NB4 (cell line): ENCODE measurements at regions not wholly inside any gene's neighbourhood (a gene's known extent, or its start where the extent isn't known, plus 50 kb on each side); places are given as distances from the start of the nearest gene placed in this dataset.

Experiments used
- DNase-seq: peaks from one replicate; pipeline ENCODE4 v3.0.0; 2010; ENCODE audit warnings: low read depth
- H3K4me3 ChIP-seq: one replicate; pipeline ENCODE4 v1.5.1; 2011; ENCODE audit warnings: mild to moderate bottlenecking, low read depth, low read length, moderate library complexity
- MYC ChIP-seq: IDR thresholded peaks from 2 replicates; pipeline ENCODE4 v1.6.1; 2011; ENCODE audit warnings: low read depth, low read length
- POLR2A ChIP-seq: IDR thresholded peaks from 2 replicates; pipeline ENCODE4 v1.6.1; 2011; ENCODE audit warnings: mild to moderate bottlenecking; ENCODE audit not compliant: insufficient read length; ENCODE audit errors: extremely low read depth
- TF ChIP-seq, protein P1 (sequence below): IDR thresholded peaks from one replicate; pipeline ENCODE4 v1.5.1; 2012; ENCODE audit warnings: low read depth, low read length
- TF ChIP-seq, protein P2 (sequence below): IDR thresholded peaks from 2 replicates; pipeline ENCODE4 v1.6.1; 2011; ENCODE audit warnings: low read depth, low read length

DNA sequence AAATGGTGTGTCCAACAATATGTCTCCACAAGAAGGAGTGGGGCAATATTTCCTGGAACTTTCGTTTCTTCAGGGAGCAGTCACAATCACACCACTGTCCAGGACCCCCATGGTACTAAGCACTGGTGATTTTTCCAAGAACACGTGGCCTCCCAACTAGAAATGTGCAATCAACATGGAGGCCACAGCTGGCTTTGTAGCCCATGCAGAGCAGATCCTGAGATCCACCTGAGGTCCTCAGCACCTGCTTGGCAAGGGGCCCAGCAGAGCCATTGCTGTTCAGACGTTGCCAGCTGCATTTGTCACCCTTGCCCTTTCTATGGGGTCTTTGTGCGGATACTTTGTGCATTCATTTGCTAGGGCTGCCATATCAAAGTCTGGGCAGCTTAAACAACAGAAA is 334.5 kb upstream of the IRX4 start:
- TF ChIP-seq MYC (no peak), POLR2A (no peak)
- TF ChIP-seq, protein P1, sequence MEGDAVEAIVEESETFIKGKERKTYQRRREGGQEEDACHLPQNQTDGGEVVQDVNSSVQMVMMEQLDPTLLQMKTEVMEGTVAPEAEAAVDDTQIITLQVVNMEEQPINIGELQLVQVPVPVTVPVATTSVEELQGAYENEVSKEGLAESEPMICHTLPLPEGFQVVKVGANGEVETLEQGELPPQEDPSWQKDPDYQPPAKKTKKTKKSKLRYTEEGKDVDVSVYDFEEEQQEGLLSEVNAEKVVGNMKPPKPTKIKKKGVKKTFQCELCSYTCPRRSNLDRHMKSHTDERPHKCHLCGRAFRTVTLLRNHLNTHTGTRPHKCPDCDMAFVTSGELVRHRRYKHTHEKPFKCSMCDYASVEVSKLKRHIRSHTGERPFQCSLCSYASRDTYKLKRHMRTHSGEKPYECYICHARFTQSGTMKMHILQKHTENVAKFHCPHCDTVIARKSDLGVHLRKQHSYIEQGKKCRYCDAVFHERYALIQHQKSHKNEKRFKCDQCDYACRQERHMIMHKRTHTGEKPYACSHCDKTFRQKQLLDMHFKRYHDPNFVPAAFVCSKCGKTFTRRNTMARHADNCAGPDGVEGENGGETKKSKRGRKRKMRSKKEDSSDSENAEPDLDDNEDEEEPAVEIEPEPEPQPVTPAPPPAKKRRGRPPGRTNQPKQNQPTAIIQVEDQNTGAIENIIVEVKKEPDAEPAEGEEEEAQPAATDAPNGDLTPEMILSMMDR: no peak
- TF ChIP-seq, protein P2, sequence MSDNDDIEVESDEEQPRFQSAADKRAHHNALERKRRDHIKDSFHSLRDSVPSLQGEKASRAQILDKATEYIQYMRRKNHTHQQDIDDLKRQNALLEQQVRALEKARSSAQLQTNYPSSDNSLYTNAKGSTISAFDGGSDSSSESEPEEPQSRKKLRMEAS: no peak
- no peak overlapping the region for H3K4me3 ChIP-seq
- DNase-seq: no peak

DNA sequence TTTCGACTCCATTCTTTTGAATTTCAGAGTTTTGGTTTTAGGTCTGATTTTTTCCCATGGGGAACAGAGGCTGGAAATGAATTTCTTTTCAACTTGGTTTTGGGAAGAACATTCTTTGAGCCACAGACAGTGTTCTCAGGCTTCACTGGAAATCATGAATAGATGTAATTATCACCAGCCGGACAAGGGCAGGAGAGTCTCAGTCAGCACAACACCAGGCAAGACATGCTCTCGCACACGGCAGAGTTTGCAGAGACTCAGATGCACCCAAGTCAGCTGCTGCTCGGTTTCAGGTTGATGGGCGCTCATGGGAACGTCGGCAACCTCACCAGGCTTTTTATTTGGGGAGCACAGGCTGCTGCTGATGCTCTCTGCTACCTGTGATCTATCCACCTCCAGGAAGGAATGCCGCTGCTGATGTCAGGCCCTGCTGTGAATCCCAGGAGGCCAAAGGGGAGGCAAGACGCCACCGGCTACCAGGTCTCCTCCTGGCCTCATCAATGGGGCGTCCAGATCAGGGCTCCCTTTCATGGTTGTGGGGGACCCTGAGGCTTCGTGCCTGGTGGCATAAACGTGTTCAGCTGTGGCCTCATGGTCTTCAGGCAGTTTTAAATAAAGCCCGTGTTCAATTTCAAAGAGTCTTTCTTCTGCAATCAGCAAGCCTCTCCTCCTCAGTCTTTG is 332.3 kb upstream of the IRX4 start:
- no peak for DNase-seq
- TF ChIP-seq, protein P1: no peak
- TF ChIP-seq, protein P2: no peak
- TF ChIP-seq MYC (no peak), POLR2A (no peak)
- no peak overlapping the region for H3K4me3 ChIP-seq

DNA sequence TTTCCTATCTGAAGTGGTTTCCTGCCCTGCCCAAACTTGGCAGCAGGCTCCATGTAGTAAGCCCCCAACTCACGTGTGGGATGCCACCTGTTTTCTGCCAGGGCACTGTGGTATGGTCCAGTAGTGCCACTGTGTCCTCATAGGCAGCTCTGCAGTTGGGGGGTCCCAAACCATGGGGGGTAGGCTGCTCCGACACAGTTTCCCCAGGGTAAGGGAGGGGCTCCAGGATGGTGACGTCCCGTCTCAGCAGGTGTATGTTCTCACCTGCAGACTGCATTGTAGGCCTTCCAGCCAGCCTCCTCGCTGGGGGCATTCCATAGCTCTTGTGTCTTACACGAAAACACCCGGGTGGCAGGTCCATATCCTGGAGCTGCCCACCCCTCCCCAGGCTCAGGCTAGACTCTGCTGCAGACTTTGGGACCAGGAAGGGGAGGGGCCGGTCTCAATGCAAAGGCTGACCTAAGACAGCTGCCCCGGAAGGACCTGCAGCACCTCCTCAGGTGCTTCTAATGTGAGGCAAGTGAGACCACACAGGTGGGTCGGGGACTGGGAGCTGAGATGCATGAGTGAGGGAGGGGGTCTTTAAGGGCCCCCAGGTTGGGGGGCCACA is 330.5 kb upstream of the IRX4 start:
- DNase-seq: no peak
- no peak overlapping the region for H3K4me3 ChIP-seq
- no peak for TF ChIP-seq POLR2A
- TF ChIP-seq, protein P1: no peak
- TF ChIP-seq, protein P2: no peak
- TF ChIP-seq MYC: no peak

DNA sequence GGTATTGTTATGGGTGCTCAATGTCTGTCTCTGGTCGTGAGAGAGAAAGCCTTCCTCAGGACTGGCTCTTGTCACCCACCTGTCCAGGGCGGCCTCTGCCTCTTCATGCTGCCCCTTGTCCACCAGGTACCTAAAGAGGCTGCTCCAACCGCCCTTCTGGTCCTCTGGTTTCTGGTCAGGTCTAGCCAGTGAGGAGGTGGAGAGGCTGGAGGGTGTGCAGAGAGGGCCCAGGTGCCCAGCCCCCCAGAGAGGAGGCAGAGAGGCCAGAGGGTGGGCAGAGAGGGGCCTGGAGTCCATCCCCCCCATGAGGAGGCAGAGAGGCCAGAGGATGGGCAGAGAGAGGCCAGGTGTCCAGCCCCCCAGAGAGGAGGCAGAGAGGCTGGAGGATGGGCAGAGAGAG is 329.8 kb upstream of the IRX4 start:
- DNase-seq: no peak
- no peak for TF ChIP-seq MYC
- TF ChIP-seq POLR2A: no peak
- TF ChIP-seq, protein P1: no peak
- TF ChIP-seq, protein P2: no peak

DNA sequence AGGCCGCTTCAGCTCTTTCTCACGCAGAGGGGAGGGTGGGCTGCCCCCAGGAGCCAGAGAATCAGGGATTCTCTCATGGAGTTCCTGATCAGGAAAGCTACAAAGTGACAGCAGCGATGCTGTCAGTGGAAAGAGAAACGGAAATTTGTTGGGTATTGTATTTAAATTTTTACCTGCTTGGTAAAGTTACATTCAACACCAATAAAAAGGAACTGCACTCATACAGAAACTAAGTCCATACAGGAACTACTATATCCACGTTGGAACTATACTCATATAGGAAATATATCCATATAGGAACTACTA is 325.5 kb upstream of the IRX4 start:
- no peak for DNase-seq

More for the DNA sequence above, 329.8 kb upstream of the IRX4 start:
- H3K4me3 ChIP-seq: no peak overlapping the region

More for the DNA sequence above, 325.5 kb upstream of the IRX4 start:
- no peak for TF ChIP-seq POLR2A
- TF ChIP-seq, protein P2: no peak
- TF ChIP-seq, protein P1: no peak
- no peak for TF ChIP-seq MYC
- H3K4me3 ChIP-seq: no peak overlapping the region
